NCI-H2196 treated with DMSO at 0.1 percent for 48 hours (cell line): ENCODE measurements at regions not wholly inside any gene's neighbourhood (a gene's known extent, or its start where the extent isn't known, plus 50 kb on each side); places are given as distances from the start of the nearest gene placed in this dataset.
"Not testable (repeated sequence)": the region's sequence is repeated elsewhere in the genome, so short reads cannot be mapped to it uniquely, and the experiment has no call there.

Experiments used
- DNase-seq: peaks from one replicate; lab custom pipeline; 2025; ENCODE audit not compliant: unreplicated experiment; lab: John Stamatoyannopoulos, UW

- no peak for DNase-seq
Measured at GRCh38 chr6:119527231-119527578, 177.6 kb upstream of the MAN1A1 start.

- DNase-seq: no peak
Measured at GRCh38 chr6:119526561-119527230, 177.1 kb upstream of the MAN1A1 start.

- no peak for DNase-seq
Measured at GRCh38 chr6:119524410-119524809, 174.8 kb upstream of the MAN1A1 start.

GRCh38 chr6:119523556-119523955 lies 174.0 kb upstream of the MAN1A1 start:
- no peak for DNase-seq

- no peak for DNase-seq
Measured at GRCh38 chr6:119521251-119521650, 171.7 kb upstream of the MAN1A1 start.

GRCh38 chr6:119517428-119517827 lies 167.9 kb upstream of the MAN1A1 start:
- no peak for DNase-seq

DNA sequence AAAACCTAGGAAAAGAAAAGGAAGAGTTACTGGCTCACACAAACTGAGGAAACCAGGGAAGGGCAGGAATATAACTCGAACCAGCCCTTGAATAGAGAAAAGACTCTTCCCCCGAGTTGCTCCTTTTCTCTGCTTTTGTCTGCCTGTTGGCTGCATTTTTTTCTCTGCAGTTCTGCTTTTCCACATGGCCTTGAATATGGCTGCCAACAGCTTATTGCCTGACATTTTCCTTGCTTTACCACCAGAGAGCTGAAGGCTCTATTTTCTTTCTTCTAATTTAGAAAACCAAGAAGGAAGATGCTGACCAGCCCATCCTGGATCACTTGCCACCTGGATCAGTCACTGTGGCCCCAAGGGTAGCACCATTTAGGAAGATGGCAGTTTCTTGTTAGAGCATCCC lies 164.8 kb upstream of the MAN1A1 start:
- no peak for DNase-seq

- DNase-seq: no peak
Measured at GRCh38 chr6:119511024-119511423, 161.5 kb upstream of the MAN1A1 start.

DNA sequence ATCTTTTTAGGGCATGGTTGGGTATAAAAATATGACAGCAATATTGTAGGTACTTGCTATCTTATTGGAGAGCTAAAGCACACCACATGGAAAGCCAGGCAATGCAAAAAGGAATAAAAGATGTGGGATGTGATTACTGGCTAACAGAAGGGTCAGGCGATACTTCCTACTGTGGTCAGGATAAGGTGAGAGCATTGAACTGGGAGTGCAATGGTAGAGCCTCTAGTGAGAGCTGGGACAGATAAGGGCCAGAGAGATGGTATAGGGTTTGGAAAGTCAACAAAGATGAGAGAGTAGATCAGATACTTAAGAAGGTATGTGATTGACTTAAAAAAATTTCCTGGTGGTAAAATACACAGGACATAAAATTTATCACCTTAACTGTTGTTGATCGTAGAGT lies 160.7 kb upstream of the MAN1A1 start:
- no peak for DNase-seq

GRCh38 chr6:119506631-119507174 lies 157.1 kb upstream of the MAN1A1 start:
- DNase-seq: no peak

DNA sequence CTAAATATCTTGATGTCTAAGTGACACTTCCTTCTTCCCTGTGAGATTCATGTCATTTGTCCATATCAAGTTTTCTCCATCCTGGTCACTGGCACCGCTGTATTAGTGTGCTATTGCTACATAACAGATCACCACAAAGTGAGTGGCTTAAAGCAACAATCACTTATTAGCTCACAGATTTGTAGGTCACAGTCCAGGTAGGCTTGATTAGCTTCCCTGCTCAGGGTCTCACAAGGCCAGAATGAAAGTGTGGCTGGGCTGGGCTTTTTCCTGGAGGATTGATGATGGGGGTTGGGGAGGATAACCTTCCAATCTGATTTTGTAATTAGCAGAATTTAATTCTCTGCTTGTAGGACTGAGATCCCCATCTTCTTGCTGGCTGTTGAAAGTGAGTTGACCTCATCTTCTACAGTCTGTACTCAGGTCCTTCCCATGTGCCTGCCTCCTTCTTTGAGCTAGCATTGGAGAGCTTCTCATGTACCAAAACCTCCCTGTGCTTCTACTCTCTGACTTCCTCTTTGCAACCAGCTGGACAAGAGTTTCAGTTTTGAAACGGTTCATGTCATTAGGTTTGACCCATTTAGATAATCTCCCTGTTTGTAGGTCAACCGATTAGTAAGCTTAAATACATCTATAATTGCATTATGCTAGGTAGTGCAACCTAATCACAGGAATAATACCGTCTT lies 152.4 kb upstream of the MAN1A1 start:
- DNase-seq: no peak

DNA sequence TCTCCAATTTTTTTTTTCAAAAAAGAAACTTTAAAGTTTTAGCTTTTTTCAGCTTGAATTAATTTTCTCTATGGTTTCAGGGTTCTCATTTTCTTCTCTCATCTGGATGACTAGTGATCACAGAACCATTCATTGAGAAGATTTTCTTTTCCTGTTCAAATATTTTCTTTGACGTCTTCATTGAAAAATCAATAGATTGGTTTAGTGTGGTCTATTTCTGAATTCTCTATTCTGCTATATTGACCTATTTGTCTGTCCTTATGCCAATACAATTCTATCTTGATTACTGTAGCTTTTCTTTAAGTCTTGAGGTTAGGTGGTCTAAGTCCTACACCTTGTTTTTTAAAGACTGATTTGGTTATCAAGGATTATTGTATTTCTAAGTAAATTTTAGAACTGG lies 150.2 kb upstream of the MAN1A1 start:
- no peak for DNase-seq

- DNase-seq: no peak
Measured at GRCh38 chr6:119497988-119498727, 148.6 kb upstream of the MAN1A1 start.

GRCh38 chr6:119495230-119495683 lies 145.7 kb upstream of the MAN1A1 start:
- no peak for DNase-seq

GRCh38 chr6:119493980-119494379 lies 144.4 kb upstream of the MAN1A1 start:
- DNase-seq: no peak

- not testable (repeated sequence) for DNase-seq
Measured at GRCh38 chr6:119491112-119491511, 141.6 kb upstream of the MAN1A1 start.

GRCh38 chr6:119490050-119490449 lies 140.5 kb upstream of the MAN1A1 start:
- DNase-seq: not testable (repeated sequence)

DNA sequence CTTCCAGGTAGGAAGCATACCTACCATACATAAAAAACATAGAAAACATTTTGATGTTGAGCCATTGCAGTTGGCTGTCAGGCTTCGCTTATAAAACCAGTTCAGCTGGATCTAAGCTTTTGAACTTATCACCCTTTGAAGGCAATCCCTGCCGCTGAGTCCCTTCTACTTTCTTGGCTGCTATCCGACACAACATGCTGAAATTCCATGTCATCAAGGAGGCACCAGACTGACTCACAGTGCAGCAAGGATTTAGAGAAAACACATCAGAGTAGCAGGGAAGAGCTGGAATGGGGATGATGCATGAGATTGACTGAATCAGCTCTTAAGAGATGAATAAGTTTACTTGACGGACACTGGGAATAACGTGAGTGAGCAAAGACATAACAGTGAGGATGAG lies 135.0 kb upstream of the MAN1A1 start:
- DNase-seq: no peak

DNA sequence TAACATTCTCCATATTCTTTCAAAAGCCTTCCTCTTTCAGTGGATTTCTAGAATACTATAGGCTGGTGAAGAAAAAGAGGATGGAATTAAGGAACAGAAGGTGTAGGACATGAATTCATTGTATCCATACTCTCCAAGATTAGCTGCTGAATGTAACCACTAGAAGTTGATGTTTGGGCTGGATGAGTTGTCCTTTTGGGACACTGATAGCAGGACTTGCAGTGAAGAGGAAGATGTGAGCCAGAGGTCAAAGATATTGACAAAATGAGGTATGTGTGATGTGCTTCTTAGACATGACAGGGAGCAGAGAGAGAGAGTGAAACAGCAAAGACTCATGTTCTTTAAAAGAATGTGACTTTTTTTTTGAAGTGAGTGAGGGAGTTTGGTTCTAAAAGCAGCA lies 134.3 kb upstream of the MAN1A1 start:
- DNase-seq: no peak

- no peak for DNase-seq
Measured at GRCh38 chr6:119482850-119483285, 133.3 kb upstream of the MAN1A1 start.

DNA sequence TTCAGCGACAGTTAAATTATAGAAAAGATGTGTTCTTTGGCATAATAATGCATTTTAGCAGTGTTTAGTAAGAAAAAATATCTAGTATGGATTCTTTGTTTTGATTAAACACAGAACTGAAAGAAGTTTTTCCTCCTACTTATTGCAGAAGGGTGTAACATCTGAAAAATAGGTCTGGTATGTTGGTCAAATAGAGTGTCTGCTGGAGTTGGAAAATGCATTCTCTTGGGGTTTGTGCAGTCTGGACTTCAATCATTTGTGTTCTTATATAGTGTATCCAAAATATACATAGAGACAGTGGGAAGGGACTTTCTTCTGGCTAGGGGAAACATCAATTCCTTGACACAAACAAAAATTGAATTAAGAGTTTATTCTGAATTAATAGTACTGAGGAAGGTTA lies 132.4 kb upstream of the MAN1A1 start:
- DNase-seq: no peak

DNA sequence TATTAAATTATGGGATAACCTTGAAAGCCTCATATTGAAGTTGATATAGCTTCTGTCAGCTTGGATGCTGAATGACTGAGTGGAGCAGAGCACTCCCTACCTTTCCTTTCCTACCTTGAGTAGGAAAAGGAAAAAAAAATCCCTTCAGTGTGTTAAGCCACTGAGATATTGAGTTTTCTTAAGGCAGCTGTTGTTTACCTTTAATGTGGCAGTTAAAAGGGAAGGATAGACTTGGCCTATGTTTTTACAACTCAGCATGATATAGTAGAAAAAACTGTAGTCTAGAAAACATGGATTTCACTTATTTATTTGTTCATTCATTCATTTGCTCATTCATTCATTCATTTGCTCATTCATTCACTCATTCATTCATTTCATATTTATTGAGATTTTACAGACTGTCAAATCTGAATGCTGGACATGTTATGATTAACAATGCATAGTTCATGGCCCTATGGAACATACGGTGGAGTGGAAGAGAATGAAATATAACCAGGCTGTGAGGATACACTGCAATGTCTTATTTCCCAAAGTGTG lies 131.5 kb upstream of the MAN1A1 start:
- no peak for DNase-seq
